ENCODE measurements at regions not wholly inside any gene's neighbourhood (a gene's known extent, or its start where the extent isn't known, plus 50 kb on each side); places are given as distances from the start of the nearest gene placed in this dataset.

- POLR2A ChIA-PET, result no interaction called here
- ATAC-seq (ENCODE audit: low read depth) (no peak), DNase-seq (no peak)
- Mint-ChIP-seq H3K9me3 (peaks cover 4% of the 10 kb centered on the region), H3K36me3 (no peaks in the 10 kb centered on the region), H3K4me3 (no peak overlapping the region), H3K27me3 (no peaks in the 10 kb centered on the region), H3K4me1 (no peaks in the 10 kb centered on the region), H3K27ac (no peak overlapping the region)
These were observed 233.6 kb upstream of the SRRM4 start for GRCh38 chr12:118747771-118748170.

GRCh38 chr12:118748478-118749380, 232.6 kb upstream of the SRRM4 start:
- DNase-seq, result no peak
- no peaks in the 10 kb centered on the region for H3K27me3 Mint-ChIP-seq
- H3K27ac Mint-ChIP-seq, result no peak overlapping the region
- POLR2A ChIA-PET, result no interaction called here
- peaks cover 5% of the 10 kb centered on the region for H3K9me3 Mint-ChIP-seq
- no peaks in the 10 kb centered on the region for H3K36me3 Mint-ChIP-seq
- H3K4me3 Mint-ChIP-seq, result no peak overlapping the region
- H3K4me1 Mint-ChIP-seq, result no peaks in the 10 kb centered on the region
- no peak for ATAC-seq (ENCODE audit: low read depth)

GRCh38 chr12:118749646-118750045, 231.7 kb upstream of the SRRM4 start:
- ATAC-seq (ENCODE audit: low read depth) (no peak), DNase-seq (no peak)
- Mint-ChIP-seq H3K9me3 (peaks cover 5% of the 10 kb centered on the region), H3K27ac (no peak overlapping the region), H3K4me3 (no peak overlapping the region), H3K36me3 (no peaks in the 10 kb centered on the region), H3K4me1 (no peaks in the 10 kb centered on the region), H3K27me3 (no peaks in the 10 kb centered on the region)
- POLR2A ChIA-PET, result no interaction called here

- Mint-ChIP-seq H3K27ac (no peak overlapping the region), H3K27me3 (no peaks in the 10 kb centered on the region)
- POLR2A ChIA-PET, result no interaction called here
These were observed 230.7 kb upstream of the SRRM4 start for GRCh38 chr12:118750666-118751065.

DNA sequence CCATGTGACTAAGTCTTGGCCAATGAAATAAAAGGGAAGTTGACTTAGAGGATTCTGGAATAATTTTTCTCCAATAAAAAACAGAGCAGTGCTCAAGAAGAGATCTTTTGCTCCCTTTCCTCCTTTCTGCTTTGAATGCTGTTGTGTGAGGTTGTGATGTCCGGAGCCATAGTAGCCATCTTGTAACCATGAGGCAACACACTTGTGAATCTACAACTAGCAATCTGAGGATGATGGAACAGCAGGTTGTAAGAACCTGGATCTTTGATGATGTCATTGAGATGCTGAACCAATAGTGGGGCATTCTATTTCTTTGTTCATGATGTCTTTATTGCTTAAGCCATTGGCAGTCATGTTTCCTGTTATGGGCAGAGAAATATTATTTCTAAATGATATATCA, 230.0 kb upstream of the SRRM4 start:
- DNase-seq (no peak), ATAC-seq (ENCODE audit: low read depth) (no peak)
- no peak overlapping the region for H3K27ac Mint-ChIP-seq
- no peak overlapping the region for H3K4me3 Mint-ChIP-seq
- no peaks in the 10 kb centered on the region for H3K4me1 Mint-ChIP-seq
- no peaks in the 10 kb centered on the region for H3K27me3 Mint-ChIP-seq
- peaks cover 8% of the 10 kb centered on the region for H3K9me3 Mint-ChIP-seq
- H3K36me3 Mint-ChIP-seq, result no peaks in the 10 kb centered on the region
- POLR2A ChIA-PET, result no interaction called here

More at GRCh38 chr12:118750666-118751065, 230.7 kb upstream of the SRRM4 start:
- DNase-seq (no peak), ATAC-seq (ENCODE audit: low read depth) (no peak)
- no peaks in the 10 kb centered on the region for H3K36me3 Mint-ChIP-seq
- H3K4me1 Mint-ChIP-seq, result no peaks in the 10 kb centered on the region
- peaks cover 6% of the 10 kb centered on the region for H3K9me3 Mint-ChIP-seq
- H3K4me3 Mint-ChIP-seq, result no peak overlapping the region

GRCh38 chr12:118760623-118761022, 220.7 kb upstream of the SRRM4 start:
- Mint-ChIP-seq H3K36me3 (no peaks in the 10 kb centered on the region), H3K27me3 (no peaks in the 10 kb centered on the region), H3K27ac (no peak overlapping the region), H3K4me3 (no peak overlapping the region), H3K9me3 (peaks cover 2% of the 10 kb centered on the region), H3K4me1 (no peaks in the 10 kb centered on the region)
- POLR2A ChIA-PET, result no interaction called here
- DNase-seq (no peak), ATAC-seq (ENCODE audit: low read depth) (no peak)

DNA sequence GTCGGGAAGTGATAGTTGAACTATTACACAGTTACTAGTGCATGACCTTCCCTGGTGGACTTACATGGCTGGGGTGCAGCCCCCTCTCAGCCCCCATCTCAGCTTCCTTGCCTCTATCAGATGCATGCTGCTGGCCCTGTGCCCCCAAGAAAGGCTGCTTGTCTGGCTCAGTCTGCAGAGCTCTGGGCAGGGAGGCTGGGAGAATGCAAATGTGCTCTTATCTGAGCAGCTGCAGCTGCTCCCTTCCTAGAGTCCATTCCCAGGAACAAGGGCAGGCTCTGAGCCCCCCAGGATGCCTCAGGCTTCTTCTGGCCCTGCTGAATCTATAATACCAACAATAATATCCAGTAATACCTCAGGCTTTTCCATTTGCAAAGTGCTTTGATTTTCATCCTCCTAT, 218.1 kb upstream of the SRRM4 start:
- DNase-seq (no peak), ATAC-seq (ENCODE audit: low read depth) (no peak)
- no peaks in the 10 kb centered on the region for H3K27me3 Mint-ChIP-seq
- H3K36me3 Mint-ChIP-seq, result no peaks in the 10 kb centered on the region
- POLR2A ChIA-PET, result no interaction called here
- H3K4me1 Mint-ChIP-seq, result no peaks in the 10 kb centered on the region
- H3K4me3 Mint-ChIP-seq, result no peak overlapping the region
- no peak overlapping the region for H3K27ac Mint-ChIP-seq
- H3K9me3 Mint-ChIP-seq, result no peaks in the 10 kb centered on the region

DNA sequence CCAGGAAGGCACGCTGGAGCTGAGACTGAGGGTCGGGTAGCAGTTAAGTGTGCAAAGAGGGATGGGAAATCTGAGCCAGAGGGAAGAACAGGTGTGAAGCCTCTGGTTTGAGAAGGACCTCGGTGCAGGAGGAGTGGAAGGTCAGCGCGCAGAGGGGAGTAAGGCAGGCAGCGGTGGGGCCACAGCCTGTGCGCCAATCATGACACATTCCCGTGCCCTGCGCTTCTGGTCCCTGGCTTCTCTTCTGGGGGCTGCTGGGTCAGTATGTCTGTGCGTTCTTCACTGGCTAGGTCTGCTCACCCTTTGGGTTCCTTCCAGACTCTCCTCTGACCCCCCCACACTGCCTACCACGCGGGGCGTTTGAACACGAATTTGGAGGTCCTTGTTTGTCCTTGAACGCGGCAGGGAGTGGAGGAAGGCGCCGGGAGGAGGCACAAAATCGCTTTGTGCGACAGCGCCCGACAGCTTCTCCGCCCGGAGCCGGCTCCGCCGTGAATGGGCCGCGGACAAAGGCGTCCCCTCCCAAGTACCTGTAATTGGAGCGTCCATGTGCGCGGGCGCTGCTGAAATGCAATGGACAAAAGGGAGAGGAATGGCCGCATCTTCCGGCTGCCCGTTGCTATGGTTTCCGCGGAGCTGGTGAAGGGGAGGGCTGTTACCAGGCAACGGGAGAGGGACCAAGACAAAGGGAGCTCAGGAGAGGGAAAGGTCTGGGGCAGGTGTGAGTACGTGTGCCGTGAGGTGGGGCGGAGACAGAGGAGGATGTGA, 207.2 kb upstream of the SRRM4 start:
- POLR2A ChIA-PET, result no interaction called here
- H3K9me3 Mint-ChIP-seq, result no peaks in the 10 kb centered on the region

DNA sequence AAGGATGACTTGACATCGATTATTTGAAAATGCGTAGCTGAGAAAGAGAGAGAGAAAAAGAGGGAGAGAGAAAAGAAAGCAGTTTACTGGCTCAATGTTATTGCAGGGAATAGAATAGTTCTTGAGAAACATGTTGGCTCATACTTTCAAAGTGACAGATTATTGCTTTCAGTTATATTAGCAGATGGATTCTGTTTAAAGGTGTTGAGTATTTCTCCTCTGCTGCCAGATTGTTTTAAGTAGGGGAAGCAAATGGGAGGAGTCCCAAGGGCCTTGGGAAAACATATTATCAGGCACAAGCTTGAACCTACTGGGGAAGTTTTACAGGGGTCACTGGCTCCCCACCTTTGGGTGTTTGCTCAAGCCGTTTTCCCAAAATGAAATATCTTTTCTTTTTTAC, 203.8 kb upstream of the SRRM4 start:
- ATAC-seq (ENCODE audit: low read depth) (no peak), DNase-seq (no peak)
- no peak overlapping the region for H3K4me3 Mint-ChIP-seq
- H3K27me3 Mint-ChIP-seq, result peaks cover 11% of the 10 kb centered on the region
- H3K36me3 Mint-ChIP-seq, result no peaks in the 10 kb centered on the region
- POLR2A ChIA-PET, result no interaction called here
- H3K4me1 Mint-ChIP-seq, result no peaks in the 10 kb centered on the region
- no peak overlapping the region for H3K27ac Mint-ChIP-seq
- H3K9me3 Mint-ChIP-seq, result no peaks in the 10 kb centered on the region

More for the DNA sequence above, 207.2 kb upstream of the SRRM4 start:
- Mint-ChIP-seq H3K4me1 (no peaks in the 10 kb centered on the region), H3K27me3 (peaks cover 11% of the 10 kb centered on the region), H3K36me3 (no peaks in the 10 kb centered on the region), H3K4me3 (no peak overlapping the region), H3K27ac (no peak overlapping the region)
- DNase-seq (no peak), ATAC-seq (ENCODE audit: low read depth) (no peak)

DNA sequence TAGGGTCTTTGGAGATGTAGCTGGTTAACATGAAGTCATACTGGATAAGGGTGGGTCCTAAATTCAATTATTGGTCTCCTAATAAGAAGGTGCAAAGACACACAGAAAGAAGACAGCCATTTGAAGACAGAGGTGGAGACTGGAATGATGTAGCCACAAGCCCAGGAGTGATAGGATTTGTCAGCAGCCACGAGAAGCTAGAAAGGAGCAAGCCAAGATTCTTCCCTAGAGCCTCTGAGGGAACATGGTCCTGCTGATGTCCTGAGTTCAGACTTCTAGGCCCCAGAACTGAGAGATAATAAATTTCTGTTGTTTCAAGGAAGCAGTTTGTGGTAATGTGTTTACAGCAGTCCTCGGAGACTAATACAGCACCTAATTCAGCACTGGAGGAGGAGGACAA, 203.3 kb upstream of the SRRM4 start:
- H3K27me3 Mint-ChIP-seq, result peaks cover 11% of the 10 kb centered on the region
- POLR2A ChIA-PET, result no interaction called here
- no peak for DNase-seq
- H3K36me3 Mint-ChIP-seq, result no peaks in the 10 kb centered on the region
- ATAC-seq (ENCODE audit: low read depth), result no peak
- H3K27ac Mint-ChIP-seq, result no peak overlapping the region
- no peak overlapping the region for H3K4me3 Mint-ChIP-seq
- no peaks in the 10 kb centered on the region for H3K4me1 Mint-ChIP-seq
- H3K9me3 Mint-ChIP-seq, result no peaks in the 10 kb centered on the region

DNA sequence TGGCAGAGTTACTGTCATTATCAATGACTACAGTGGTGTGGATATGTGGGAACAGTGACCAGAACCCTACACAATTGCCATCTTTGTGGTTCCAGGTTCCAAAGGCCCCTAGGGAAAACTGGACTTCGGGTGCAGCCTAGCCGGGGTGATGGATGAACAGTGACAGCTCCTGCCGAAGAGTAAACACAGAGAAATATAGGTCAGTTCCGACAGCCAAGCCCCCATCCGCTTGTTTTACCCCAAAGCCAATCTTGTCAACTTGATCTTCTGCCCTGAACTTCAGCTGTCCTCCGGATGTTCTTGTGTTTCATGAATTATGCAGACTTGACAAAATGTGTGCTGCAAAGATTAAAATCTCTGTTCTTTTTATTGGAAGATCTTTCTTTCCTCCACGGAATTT, 200.4 kb upstream of the SRRM4 start:
- H3K27me3 Mint-ChIP-seq, result no peaks in the 10 kb centered on the region
- H3K9me3 Mint-ChIP-seq, result no peaks in the 10 kb centered on the region
- no peaks in the 10 kb centered on the region for H3K36me3 Mint-ChIP-seq
- ATAC-seq (ENCODE audit: low read depth), result no peak
- no peak overlapping the region for H3K4me3 Mint-ChIP-seq
- POLR2A ChIA-PET, result no interaction called here
- H3K4me1 Mint-ChIP-seq, result no peaks in the 10 kb centered on the region
- DNase-seq, result no peak
- no peak overlapping the region for H3K27ac Mint-ChIP-seq

GRCh38 chr12:118781692-118782091, 199.6 kb upstream of the SRRM4 start:
- Mint-ChIP-seq H3K36me3 (no peaks in the 10 kb centered on the region), H3K4me3 (no peak overlapping the region), H3K9me3 (no peaks in the 10 kb centered on the region), H3K27me3 (no peaks in the 10 kb centered on the region), H3K27ac (no peak overlapping the region), H3K4me1 (no peaks in the 10 kb centered on the region)
- no peak for DNase-seq
- POLR2A ChIA-PET, result no interaction called here
- ATAC-seq (ENCODE audit: low read depth), result no peak

DNA sequence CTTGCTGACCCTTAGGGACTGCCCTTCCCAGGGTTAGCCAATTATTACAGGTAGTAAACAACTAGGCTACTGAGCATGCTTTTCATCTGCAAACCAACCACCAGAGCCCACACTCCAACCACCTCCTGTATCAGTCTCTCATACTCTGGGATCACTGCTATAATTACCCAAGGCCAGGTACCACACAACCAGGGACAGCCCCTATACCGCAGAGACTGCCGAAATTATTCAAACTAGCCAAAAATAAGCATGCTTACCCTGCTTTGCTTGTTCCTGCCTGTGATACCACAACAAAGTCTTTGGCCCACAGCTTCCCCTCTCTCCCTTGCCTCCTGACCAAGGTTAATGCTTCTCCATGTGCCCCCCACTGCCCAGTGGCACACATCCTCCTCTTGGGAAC, 197.6 kb upstream of the SRRM4 start:
- Mint-ChIP-seq H3K4me3 (no peak overlapping the region), H3K36me3 (no peaks in the 10 kb centered on the region), H3K27ac (no peak overlapping the region), H3K4me1 (no peaks in the 10 kb centered on the region), H3K27me3 (no peaks in the 10 kb centered on the region), H3K9me3 (no peaks in the 10 kb centered on the region)
- no peak for ATAC-seq (ENCODE audit: low read depth)
- DNase-seq, result no peak
- POLR2A ChIA-PET, result no interaction called here

DNA sequence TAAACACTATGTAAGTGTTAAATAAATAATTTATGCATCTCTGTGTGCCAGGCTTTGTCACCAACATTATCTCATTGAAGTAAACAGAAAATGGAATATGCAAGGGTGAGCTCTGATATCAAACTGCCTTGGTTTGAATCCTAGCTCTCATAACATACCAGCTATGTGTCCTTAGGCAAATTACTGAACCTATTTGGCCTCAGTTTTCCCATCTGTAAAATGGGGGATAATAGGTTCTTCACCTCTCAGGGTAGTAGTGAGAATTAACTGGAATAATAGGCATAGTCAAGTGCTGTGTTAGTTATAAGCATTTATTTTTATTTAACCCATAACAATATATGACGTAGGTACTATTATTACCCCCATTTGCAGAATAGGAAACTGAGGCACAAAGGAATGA, 190.8 kb upstream of the SRRM4 start:
- Mint-ChIP-seq H3K27me3 (no peaks in the 10 kb centered on the region), H3K4me3 (no peak overlapping the region), H3K27ac (no peak overlapping the region), H3K9me3 (peaks cover 3% of the 10 kb centered on the region), H3K4me1 (no peaks in the 10 kb centered on the region), H3K36me3 (no peaks in the 10 kb centered on the region)
- DNase-seq (no peak), ATAC-seq (ENCODE audit: low read depth) (no peak)
- POLR2A ChIA-PET, result no interaction called here

Data from activated naive CD8-positive, alpha-beta T cell treated with anti-CD3 and anti-CD28 coated beads, Interleukin-2, amount 10 ng/mL, durations not matched to agents 7 days and 5 days (primary cell).